ENCODE measurements at regions not wholly inside any gene's neighbourhood (a gene's known extent, or its start where the extent isn't known, plus 50 kb on each side); places are given as distances from the start of the nearest gene placed in this dataset.
A peak's percentile ranks its signal among the peaks of the same experiment; 100 is the strongest.
"Not testable (repeated sequence)": the region's sequence is repeated elsewhere in the genome, so short reads cannot be mapped to it uniquely, and the experiment has no call there.

DNA sequence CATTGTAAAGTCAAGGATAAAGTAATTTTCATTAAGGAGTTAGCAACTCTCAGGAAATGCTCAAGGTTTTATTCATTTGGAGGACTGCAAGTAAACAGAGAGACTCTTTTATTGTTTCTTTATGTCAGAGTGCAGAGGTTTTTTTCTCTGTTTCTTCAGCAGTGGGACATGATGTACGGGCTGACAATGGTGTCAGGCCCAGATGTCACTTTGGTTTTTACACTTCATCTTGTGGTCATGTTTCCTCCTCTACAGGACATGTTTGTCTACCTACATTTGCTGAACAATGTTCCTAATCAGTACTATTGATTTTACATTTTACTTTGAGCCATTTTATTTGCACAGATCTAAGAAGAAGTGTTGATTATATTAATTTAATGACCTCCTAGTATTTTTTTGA, 72.8 kb upstream of the PARP8 start:
- Histone ChIP-seq H3K4me3 (ENCODE audit: low read depth in 2 of 2, low read length in 2 of 2) (no peak overlapping the region), H3K36me3 (ENCODE audit: control insufficient read depth, insufficient read depth, low read length) (no peaks in the 10 kb centered on the region), H3K27me3 (ENCODE audit: control insufficient read depth, insufficient read depth, low read length) (no peaks in the 10 kb centered on the region), H3K27ac (ENCODE audit: low read length) (no peak overlapping the region), H3K4me1 (ENCODE audit: control insufficient read depth, insufficient read depth, low read length) (peaks cover 6% of the 10 kb centered on the region; the same call in 1 of the 2 replicates), H3K9me3 (ENCODE audit: control insufficient read depth, insufficient read depth, low read depth, low read length) (no peaks in the 10 kb centered on the region)
- ChIA-PET CTCF (no interaction called here), POLR2A (no interaction called here)
- in situ Hi-C loops (cut with HindIII; ENCODE audit: low pct_unique_long_range_greater_than_20kb, low sequenced_read_pairs) (no loop called here), intact Hi-C loops (cut with micrococcal nuclease; ENCODE audit: unreplicated experiment) (no loop called here)
- DNase-seq (ENCODE audit: low read depth, low spot score), result no peak
- no peak for ATAC-seq
- no TSS peak for BruUV-seq (replicated peaks)
- TF ChIP-seq TCF7L2 (IDR thresholded peaks at IDR 0.05; ENCODE audit: low read depth, low read length), result no peak
- TF ChIP-seq SIN3A (IDR thresholded peaks at IDR 0.05; ENCODE audit: borderline replicate concordance, insufficient read depth, low read depth, low read length), result no peak
- TF ChIP-seq, protein P1, sequence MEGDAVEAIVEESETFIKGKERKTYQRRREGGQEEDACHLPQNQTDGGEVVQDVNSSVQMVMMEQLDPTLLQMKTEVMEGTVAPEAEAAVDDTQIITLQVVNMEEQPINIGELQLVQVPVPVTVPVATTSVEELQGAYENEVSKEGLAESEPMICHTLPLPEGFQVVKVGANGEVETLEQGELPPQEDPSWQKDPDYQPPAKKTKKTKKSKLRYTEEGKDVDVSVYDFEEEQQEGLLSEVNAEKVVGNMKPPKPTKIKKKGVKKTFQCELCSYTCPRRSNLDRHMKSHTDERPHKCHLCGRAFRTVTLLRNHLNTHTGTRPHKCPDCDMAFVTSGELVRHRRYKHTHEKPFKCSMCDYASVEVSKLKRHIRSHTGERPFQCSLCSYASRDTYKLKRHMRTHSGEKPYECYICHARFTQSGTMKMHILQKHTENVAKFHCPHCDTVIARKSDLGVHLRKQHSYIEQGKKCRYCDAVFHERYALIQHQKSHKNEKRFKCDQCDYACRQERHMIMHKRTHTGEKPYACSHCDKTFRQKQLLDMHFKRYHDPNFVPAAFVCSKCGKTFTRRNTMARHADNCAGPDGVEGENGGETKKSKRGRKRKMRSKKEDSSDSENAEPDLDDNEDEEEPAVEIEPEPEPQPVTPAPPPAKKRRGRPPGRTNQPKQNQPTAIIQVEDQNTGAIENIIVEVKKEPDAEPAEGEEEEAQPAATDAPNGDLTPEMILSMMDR (IDR thresholded peaks at IDR 0.05), result no peak
- TF ChIP-seq, protein P2, sequence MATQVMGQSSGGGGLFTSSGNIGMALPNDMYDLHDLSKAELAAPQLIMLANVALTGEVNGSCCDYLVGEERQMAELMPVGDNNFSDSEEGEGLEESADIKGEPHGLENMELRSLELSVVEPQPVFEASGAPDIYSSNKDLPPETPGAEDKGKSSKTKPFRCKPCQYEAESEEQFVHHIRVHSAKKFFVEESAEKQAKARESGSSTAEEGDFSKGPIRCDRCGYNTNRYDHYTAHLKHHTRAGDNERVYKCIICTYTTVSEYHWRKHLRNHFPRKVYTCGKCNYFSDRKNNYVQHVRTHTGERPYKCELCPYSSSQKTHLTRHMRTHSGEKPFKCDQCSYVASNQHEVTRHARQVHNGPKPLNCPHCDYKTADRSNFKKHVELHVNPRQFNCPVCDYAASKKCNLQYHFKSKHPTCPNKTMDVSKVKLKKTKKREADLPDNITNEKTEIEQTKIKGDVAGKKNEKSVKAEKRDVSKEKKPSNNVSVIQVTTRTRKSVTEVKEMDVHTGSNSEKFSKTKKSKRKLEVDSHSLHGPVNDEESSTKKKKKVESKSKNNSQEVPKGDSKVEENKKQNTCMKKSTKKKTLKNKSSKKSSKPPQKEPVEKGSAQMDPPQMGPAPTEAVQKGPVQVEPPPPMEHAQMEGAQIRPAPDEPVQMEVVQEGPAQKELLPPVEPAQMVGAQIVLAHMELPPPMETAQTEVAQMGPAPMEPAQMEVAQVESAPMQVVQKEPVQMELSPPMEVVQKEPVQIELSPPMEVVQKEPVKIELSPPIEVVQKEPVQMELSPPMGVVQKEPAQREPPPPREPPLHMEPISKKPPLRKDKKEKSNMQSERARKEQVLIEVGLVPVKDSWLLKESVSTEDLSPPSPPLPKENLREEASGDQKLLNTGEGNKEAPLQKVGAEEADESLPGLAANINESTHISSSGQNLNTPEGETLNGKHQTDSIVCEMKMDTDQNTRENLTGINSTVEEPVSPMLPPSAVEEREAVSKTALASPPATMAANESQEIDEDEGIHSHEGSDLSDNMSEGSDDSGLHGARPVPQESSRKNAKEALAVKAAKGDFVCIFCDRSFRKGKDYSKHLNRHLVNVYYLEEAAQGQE (IDR thresholded peaks at IDR 0.05; ENCODE audit: insufficient read depth in 1 of 2, low read depth in 2 of 2, low read length in 1 of 2), result no peak
- no peak for TF ChIP-seq POLR2AphosphoS5 (IDR thresholded peaks at IDR 0.05; ENCODE audit: low read depth, low read length)

DNA sequence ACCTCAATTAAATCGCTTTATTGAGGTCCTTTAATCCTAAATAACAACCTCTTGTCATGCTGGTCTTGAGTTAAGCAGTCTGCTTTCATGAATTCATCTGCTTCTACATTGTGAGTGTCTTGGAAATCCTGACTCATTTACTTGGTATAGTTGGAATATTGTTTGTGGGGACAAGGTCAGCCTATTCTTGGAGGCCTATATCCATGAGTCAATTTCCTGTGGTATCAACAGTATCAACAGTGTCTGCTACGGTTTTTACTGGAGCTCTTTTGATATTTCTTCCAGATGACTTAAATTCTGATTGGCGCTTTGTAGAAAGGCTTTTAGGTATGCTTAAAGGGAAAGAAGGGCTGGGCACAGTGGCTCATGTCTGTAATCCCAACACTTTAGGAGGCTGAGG, 71.2 kb upstream of the PARP8 start:
- no TSS peak for BruUV-seq (replicated peaks)
- in situ Hi-C loops (cut with HindIII; ENCODE audit: low pct_unique_long_range_greater_than_20kb, low sequenced_read_pairs) (no loop called here), intact Hi-C loops (cut with micrococcal nuclease; ENCODE audit: unreplicated experiment) (no loop called here)
- Histone ChIP-seq H3K27ac (ENCODE audit: low read length) (no peak overlapping the region), H3K4me3 (ENCODE audit: low read depth in 2 of 2, low read length in 2 of 2) (no peak overlapping the region), H3K36me3 (ENCODE audit: control insufficient read depth, insufficient read depth, low read length) (no peaks in the 10 kb centered on the region), H3K9me3 (ENCODE audit: control insufficient read depth, insufficient read depth, low read depth, low read length) (no peaks in the 10 kb centered on the region), H3K27me3 (ENCODE audit: control insufficient read depth, insufficient read depth, low read length) (no peaks in the 10 kb centered on the region), H3K4me1 (ENCODE audit: control insufficient read depth, insufficient read depth, low read length) (peaks cover 6% of the 10 kb centered on the region; the same call in 1 of the 2 replicates)
- CTCF ChIA-PET, result no interaction called here
- no peak for TF ChIP-seq TCF7L2 (IDR thresholded peaks at IDR 0.05; ENCODE audit: low read depth, low read length)
- TF ChIP-seq POLR2AphosphoS5 (IDR thresholded peaks at IDR 0.05; ENCODE audit: low read depth, low read length), result peak; percentile 37; the same call in 1 of the 2 replicates
- DNase-seq (ENCODE audit: low read depth, low spot score), result peak; percentile 85
- POLR2A ChIA-PET, result no interaction called here
- ATAC-seq, result peak; percentile 80

DNA sequence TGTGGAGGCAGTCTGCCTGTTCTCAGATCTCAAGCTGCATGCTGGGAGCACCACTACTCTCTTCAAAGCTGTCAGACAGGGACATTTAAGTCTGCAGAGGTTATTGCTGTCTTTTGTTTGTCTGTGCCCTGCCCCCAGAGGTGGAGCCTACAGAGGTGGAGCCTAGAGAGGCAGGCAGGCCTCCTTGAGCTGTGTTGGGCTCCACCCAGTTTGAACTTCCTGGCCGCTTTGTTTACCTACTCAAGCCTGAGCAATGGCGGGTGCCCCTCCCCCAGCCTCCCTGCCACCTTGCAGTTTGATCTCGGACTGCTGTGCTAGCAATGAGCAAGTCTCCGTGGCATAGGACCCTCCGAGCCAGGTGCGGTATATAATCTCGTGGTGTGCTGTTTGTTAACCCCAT, 64.9 kb upstream of the PARP8 start:
- H3K9me3 ChIP-seq (ENCODE audit: control insufficient read depth, insufficient read depth, low read depth, low read length); CTCF ChIA-PET; H3K4me3 ChIP-seq (ENCODE audit: low read depth in 2 of 2, low read length in 2 of 2); H3K4me1 ChIP-seq (ENCODE audit: control insufficient read depth, insufficient read depth, low read length); H3K27me3 ChIP-seq (ENCODE audit: control insufficient read depth, insufficient read depth, low read length); ATAC-seq; POLR2A ChIA-PET; in situ Hi-C loops (cut with HindIII; ENCODE audit: low pct_unique_long_range_greater_than_20kb, low sequenced_read_pairs); DNase-seq (ENCODE audit: low read depth, low spot score); H3K27ac ChIP-seq (ENCODE audit: low read length); BruUV-seq (replicated peaks); H3K36me3 ChIP-seq (ENCODE audit: control insufficient read depth, insufficient read depth, low read length); intact Hi-C loops (cut with micrococcal nuclease; ENCODE audit: unreplicated experiment): not testable (repeated sequence)

Measured in Panc1 (cell line).